HS-5 (cell line): ENCODE measurements at regions not wholly inside any gene's neighbourhood (a gene's known extent, or its start where the extent isn't known, plus 50 kb on each side); places are given as distances from the start of the nearest gene placed in this dataset.

Experiments used
- DNase-seq: peaks from one replicate; pipeline ENCODE4 v3.0.0-alpha.2; 2012; ENCODE audit warnings: low read depth

GRCh38 chr5:81855591-81855990 lies 104.7 kb upstream of the SSBP2 start:
- DNase-seq, result no peak

- DNase-seq, result no peak
Observed at GRCh38 chr5:81854915-81855314, 104.0 kb upstream of the SSBP2 start.

- DNase-seq, result no peak
Observed at GRCh38 chr5:81854485-81854884, 103.6 kb upstream of the SSBP2 start.

DNA sequence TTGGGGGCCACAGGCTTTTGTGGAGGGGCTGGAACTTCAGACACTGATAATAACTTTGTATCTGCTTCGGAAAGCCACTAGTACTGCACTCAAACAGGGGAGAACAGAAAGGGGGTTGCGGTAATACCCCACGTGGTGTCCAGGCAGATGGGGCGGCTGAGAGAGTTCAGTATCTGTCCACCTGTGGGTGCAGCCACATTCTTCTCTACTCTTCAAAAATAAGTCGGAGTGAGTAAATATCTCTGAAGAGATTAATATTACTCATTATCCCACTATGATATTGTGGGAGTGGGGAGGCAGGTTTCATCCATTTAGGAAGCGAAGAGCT lies 102.1 kb upstream of the SSBP2 start:
- DNase-seq, result no peak

DNA sequence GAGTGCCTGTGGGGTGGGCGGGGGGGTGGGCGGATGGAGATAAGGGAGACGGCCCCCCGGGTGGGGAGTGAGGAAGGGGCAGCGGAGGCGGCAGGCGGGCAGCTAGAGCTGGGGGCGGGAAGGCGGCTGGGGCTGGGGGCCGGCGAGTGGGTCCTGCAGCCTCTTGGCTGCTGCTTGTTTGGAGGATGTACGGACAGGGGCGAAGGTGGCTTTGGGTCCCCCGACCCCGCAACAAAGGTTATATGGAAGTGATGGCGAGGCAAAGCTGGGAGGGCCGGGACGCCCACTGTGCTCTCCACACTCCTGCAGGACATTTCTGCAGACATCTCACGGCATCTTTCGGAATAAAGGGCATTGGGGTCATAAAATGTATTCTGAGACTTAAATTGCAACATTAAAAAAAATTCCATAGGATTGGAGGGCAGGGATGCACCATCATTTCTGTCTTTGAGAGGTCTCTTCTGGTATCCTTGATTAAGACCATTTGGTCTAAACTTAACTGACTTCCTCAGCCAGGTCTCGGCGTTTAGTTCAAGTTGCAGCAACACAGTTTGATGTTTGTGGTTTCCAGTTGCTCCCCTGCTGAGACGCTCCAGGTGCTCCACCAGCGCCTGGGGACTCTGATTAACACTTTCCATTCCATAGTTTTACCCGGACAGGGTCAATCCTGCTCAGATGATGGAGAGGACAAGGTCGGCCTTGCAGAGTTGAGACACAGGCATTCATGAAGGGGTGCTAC lies 101.6 kb upstream of the SSBP2 start:
- DNase-seq, result no peak

GRCh38 chr5:81851481-81852178 lies 100.7 kb upstream of the SSBP2 start:
- DNase-seq, result peak; percentile 69

GRCh38 chr5:81850501-81851357 lies 99.8 kb upstream of the SSBP2 start:
- DNase-seq, result peak; percentile 15

GRCh38 chr5:81849770-81850367 lies 99.0 kb upstream of the SSBP2 start:
- no peak for DNase-seq

DNA sequence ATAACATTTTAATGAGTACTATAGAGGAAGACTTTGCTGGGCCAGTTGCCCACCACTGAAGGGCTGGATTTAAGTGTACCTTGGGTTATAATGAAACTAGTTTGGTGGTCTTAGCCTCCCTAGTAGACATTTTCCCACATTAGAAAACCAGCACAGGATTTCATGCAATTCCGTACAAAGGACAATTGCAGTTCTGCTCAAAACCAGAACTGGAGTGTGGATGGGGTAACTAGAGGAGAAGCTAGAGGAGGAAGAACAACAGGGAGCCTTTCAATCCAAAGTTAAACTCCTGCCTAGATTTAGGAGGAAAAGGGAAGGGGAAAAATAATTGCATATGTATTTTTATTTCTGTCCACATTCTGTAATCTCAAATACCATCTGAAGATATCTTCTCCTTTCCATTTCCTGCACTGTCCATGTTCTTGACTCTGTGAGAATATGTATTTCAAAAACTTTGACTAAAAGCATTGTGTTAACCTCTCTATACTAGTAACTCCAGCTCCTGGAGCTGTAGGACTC lies 97.5 kb upstream of the SSBP2 start:
- DNase-seq, result no peak

GRCh38 chr5:81846301-81846700 lies 95.4 kb upstream of the SSBP2 start:
- DNase-seq, result no peak

- no peak for DNase-seq
Observed at GRCh38 chr5:81843845-81844244, 92.9 kb upstream of the SSBP2 start.

GRCh38 chr5:81842795-81843398 lies 92.0 kb upstream of the SSBP2 start:
- DNase-seq, result no peak

DNA sequence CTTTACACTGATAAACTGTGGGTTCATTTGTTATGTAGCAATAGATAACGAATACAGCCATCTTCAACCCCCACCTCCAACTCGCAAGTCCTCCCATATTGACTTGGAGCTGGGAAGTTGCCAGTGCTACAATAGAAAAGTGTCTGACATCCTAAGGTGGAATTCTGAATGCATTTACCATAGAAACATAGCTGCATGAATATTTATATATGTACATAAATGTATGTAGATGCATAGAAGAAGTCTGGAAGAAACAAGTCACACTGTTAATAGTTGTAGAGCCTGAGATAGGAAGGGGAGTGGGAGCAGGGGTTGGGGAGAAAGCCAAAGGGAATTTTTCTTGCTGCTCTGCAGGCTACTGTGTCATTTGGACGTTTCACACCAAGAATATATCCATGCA lies 88.1 kb upstream of the SSBP2 start:
- no peak for DNase-seq

DNA sequence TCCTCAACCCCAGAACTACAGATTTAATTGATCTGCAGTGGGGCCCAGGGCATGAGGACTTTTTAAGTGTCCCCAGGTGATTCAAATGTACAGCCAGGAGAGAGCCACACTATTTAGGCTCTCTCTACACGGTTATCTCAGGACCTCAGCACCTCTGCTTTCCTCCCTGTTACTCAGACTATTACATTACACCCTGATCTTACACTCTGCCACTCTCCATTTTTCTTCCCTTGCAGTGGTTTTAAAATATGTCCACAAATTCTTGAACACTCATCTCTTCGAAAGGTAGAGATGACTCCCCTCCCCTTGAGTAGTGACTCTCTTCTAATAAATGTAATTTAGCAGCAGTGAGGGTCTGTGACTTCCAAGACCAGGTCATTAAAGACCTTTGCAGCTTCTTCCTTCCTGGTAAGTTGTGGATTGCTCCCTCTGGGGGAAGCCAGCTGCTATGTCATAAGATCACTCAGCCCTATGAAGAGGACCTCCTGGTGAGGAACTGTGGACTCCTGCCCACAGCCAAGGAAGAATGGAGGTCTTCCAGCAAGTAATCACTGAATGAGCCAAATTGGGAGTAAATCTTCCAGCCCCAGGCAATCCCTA lies 87.5 kb upstream of the SSBP2 start:
- no peak for DNase-seq

- DNase-seq, result no peak
Observed at GRCh38 chr5:81837667-81838306, 86.9 kb upstream of the SSBP2 start.

- DNase-seq, result no peak
Observed at GRCh38 chr5:81835814-81836367, 85.0 kb upstream of the SSBP2 start.

DNA sequence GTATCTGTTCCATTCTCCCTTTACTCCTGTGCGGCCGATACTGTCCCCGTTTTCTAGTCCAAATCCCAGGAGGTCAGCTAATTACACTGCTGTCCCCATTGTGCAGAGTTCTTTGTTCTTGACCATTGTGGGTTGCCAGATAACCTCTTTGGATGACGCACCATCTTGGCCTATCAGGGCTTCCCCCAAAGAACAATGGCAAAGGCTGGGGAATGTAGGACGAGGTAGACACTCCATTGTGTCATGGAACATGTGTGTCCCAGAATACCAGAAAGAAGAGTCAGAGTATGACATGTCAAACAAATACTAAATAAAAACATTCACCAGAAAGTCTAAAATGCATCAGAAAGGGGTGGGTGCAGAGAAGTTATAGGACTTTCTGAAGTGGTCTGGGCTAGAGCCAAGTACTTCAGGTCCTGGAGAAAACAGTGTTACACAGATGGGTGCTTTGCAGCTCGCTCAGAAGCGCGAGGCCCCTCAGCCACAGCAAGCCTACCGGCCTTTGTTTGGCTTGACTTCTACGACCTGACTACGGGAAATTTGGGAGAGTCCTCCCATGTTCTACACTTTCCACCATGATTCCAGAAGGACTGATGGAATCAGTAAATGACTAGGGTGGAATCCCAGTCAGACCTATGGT lies 83.2 kb upstream of the SSBP2 start:
- no peak for DNase-seq

DNA sequence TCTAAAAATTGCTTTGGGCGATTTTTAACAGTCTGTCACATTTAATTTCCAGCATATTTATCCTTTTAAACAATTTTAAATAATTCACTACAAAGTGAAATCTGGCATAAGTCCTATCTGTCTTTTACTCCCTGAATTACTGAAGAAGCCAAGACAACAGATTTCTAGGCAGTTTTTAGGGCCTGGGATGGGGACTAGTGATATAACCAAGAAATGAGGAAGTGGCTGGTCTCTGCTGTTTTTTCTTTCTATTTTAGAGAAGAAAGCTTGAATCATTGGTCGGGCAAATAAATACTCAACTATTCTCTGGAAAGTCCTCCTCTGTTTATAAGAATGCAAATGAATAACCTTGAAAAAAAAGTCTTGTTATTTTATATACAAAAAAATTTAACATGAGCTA lies 79.7 kb upstream of the SSBP2 start:
- DNase-seq, result no peak

DNA sequence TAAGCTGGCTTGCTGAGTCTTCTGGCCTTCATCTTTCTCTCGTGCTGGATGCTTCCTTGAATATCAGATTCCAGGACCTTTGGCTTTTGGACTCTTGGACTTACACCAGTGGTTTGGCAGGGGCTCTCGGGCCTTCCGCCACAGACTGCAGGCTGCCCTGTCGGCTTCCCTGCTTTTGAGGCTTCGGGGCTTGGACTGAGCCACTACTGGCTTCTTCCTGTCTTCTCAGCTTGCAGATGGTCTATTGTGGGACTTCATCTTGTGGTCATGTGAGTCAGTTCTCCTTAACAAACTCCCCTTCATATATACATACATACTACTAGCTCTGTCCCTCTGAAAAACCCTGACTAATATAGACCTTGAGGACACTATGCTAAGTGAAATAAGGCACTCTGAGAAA lies 78.3 kb upstream of the SSBP2 start:
- no peak for DNase-seq

DNA sequence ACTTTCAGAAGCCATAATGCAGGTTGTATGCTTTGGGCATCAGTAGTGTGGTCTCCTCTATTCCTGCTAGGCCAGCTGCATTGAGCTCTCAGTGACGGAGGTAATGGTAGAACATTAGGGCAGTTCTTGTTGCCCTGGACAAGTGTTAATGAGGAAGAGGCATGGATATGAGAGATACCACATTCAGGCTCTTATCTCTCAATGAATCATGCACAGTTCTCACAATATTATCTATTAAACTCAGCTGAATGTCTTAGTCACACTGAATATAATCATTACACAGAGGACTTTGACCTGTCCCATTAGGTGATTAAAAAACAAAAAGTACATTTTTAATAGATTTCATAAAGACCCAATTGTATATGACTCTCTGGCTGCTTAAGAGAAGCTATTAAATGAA lies 76.6 kb upstream of the SSBP2 start:
- no peak for DNase-seq
